H1 (cell line): ENCODE measurements at regions not wholly inside any gene's neighbourhood (a gene's known extent, or its start where the extent isn't known, plus 50 kb on each side); places are given as distances from the start of the nearest gene placed in this dataset.

Experiments used
- EGR1 ChIP-seq: IDR thresholded peaks from 2 replicates; pipeline ENCODE4 v1.6.1; 2011; ENCODE audit warnings: low read depth, low read length, borderline replicate concordance
- HDAC6 ChIP-seq: IDR thresholded peaks from one replicate; pipeline ENCODE4 v1.7.1; 2012; ENCODE audit warnings: low read depth, mild to moderate bottlenecking, inconsistent platforms, low read length, moderate library complexity
- POLR2A ChIP-seq, 2 experiments: IDR thresholded peaks; 1 replicate in 1 of 2; 2 replicates in 1 of 2; pipeline ENCODE4 v1.6.1; 2011; ENCODE audit warnings: low read depth in 2 of 2, low read length in 2 of 2, mild to moderate bottlenecking in 2 of 2; ENCODE audit errors: control extremely low read depth in 1 of 2
- POLR2AphosphoS5 ChIP-seq: IDR thresholded peaks from 2 replicates; pipeline ENCODE4 v1.6.1; 2011; ENCODE audit warnings: low read depth, low read length
- RAD21 ChIP-seq, 2 experiments: IDR thresholded peaks in 1 of 2; conservative IDR thresholded peaks in 1 of 2; 2 replicates each; pipeline ENCODE4 v1.6.1; 2011; ENCODE audit warnings: low read depth in 2 of 2, low read length in 2 of 2, improper control_type of control experiment in 1 of 2, inconsistent platforms in 1 of 2, mild to moderate bottlenecking in 1 of 2, moderate library complexity in 1 of 2
- RFX5 ChIP-seq: IDR thresholded peaks from 2 replicates; pipeline ENCODE4 v1.6.1; 2011; ENCODE audit warnings: low read depth, low read length, improper control_type of control experiment, borderline replicate concordance
- TF ChIP-seq, protein P1 (sequence below), 3 experiments: IDR thresholded peaks; 1 replicate in 2 of 3; 2 replicates in 1 of 3; pipeline versions ENCODE4 v1.5.1 to v1.6.1; 2011; ENCODE audit warnings: low read length in 3 of 3, mild to moderate bottlenecking in 3 of 3, inconsistent platforms in 2 of 3, low read depth in 1 of 3, moderate library complexity in 1 of 3; ENCODE audit not compliant: insufficient read depth in 1 of 3; ENCODE audit errors: control extremely low read depth in 1 of 3
- TF ChIP-seq, protein P2 (sequence below): IDR thresholded peaks from 2 replicates; pipeline ENCODE4 v1.6.1; 2011; ENCODE audit warnings: low read length, improper control_type of control experiment
- TF ChIP-seq, protein P3 (sequence below): IDR thresholded peaks from 2 replicates; pipeline ENCODE4 v1.6.1; 2012; ENCODE audit warnings: low read length, inconsistent platforms
- TF ChIP-seq, protein P4 (sequence below): IDR thresholded peaks from 2 replicates; pipeline ENCODE4 v1.6.1; 2011; ENCODE audit warnings: low read depth, mild to moderate bottlenecking, low read length; ENCODE audit not compliant: insufficient read depth

DNA sequence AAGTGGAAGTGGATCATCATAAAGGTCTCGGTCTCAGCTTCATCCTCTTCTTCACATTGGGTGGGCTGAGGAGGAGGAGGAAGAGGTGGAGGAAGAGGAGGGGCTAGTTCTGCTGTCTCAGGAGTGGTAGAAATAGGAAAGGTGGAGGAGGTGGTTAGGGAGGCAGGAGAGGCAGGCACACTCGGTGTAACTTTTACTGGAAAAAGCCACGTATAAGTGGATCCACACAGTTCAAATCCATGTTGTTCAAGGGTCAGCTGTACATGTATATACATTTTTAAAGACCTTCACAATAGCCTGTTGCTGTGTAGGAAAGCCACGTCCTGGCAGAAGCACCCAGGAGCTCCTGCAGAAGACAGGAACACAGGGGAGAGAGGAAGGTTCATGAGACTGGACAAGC, 110.3 kb upstream of the RAB12 start:
- no peak for TF ChIP-seq RFX5
- TF ChIP-seq POLR2A (IDR thresholded peaks at IDR 0.05; ENCODE audit: control extremely low read depth in 1 of 2, low read depth in 2 of 2, low read length in 2 of 2), result no peak
- TF ChIP-seq, protein P1, sequence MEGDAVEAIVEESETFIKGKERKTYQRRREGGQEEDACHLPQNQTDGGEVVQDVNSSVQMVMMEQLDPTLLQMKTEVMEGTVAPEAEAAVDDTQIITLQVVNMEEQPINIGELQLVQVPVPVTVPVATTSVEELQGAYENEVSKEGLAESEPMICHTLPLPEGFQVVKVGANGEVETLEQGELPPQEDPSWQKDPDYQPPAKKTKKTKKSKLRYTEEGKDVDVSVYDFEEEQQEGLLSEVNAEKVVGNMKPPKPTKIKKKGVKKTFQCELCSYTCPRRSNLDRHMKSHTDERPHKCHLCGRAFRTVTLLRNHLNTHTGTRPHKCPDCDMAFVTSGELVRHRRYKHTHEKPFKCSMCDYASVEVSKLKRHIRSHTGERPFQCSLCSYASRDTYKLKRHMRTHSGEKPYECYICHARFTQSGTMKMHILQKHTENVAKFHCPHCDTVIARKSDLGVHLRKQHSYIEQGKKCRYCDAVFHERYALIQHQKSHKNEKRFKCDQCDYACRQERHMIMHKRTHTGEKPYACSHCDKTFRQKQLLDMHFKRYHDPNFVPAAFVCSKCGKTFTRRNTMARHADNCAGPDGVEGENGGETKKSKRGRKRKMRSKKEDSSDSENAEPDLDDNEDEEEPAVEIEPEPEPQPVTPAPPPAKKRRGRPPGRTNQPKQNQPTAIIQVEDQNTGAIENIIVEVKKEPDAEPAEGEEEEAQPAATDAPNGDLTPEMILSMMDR (IDR thresholded peaks at IDR 0.05; ENCODE audit: control extremely low read depth in 1 of 3, insufficient read depth in 1 of 3, low read depth in 1 of 3, low read length in 3 of 3), result no peak
- no peak for TF ChIP-seq HDAC6
- no peak for TF ChIP-seq POLR2AphosphoS5
- no peak for TF ChIP-seq RAD21 (IDR thresholded peaks at IDR 0.05 in 1 of 2, conservative IDR thresholded peaks at IDR 0.05 in 1 of 2; ENCODE audit: low read depth in 2 of 2, low read length in 2 of 2)
- TF ChIP-seq, protein P2, sequence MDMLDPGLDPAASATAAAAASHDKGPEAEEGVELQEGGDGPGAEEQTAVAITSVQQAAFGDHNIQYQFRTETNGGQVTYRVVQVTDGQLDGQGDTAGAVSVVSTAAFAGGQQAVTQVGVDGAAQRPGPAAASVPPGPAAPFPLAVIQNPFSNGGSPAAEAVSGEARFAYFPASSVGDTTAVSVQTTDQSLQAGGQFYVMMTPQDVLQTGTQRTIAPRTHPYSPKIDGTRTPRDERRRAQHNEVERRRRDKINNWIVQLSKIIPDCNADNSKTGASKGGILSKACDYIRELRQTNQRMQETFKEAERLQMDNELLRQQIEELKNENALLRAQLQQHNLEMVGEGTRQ, result no peak
- no peak for TF ChIP-seq EGR1
- TF ChIP-seq, protein P3, sequence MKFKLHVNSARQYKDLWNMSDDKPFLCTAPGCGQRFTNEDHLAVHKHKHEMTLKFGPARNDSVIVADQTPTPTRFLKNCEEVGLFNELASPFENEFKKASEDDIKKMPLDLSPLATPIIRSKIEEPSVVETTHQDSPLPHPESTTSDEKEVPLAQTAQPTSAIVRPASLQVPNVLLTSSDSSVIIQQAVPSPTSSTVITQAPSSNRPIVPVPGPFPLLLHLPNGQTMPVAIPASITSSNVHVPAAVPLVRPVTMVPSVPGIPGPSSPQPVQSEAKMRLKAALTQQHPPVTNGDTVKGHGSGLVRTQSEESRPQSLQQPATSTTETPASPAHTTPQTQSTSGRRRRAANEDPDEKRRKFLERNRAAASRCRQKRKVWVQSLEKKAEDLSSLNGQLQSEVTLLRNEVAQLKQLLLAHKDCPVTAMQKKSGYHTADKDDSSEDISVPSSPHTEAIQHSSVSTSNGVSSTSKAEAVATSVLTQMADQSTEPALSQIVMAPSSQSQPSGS, result no peak
- TF ChIP-seq, protein P4, sequence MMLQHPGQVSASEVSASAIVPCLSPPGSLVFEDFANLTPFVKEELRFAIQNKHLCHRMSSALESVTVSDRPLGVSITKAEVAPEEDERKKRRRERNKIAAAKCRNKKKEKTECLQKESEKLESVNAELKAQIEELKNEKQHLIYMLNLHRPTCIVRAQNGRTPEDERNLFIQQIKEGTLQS, result no peak
